Endothelial cell of umbilical vein (primary cell): ENCODE measurements at regions not wholly inside any gene's neighbourhood (a gene's known extent, or its start where the extent isn't known, plus 50 kb on each side); places are given as distances from the start of the nearest gene placed in this dataset.

Experiments used
- BruUV-seq: library from RNA; stranded (reverse); fragments of 400-500 nt; replicated peaks from 2 replicates; lab custom pipeline; 2021; lab: Mats Ljungman, UMichigan
- CTCF ChIA-PET: fragments of 300-600, 350-600 bp; sonication (Branson Sonifier 250); formaldehyde crosslinking; loops from one replicate; lab custom pipeline; 2021; ENCODE audit warnings: antibody characterized with exemption, inconsistent platforms; lab: Charles Lee
- POLR2A ChIA-PET: fragments of 300-600, 350-600 bp; sonication (Branson Sonifier 250); formaldehyde crosslinking; loops from one replicate; lab custom pipeline; 2021; ENCODE audit warnings: antibody characterized with exemption, inconsistent platforms; lab: Charles Lee
- DNase-seq: peaks from one replicate; pipeline ENCODE4 v3.0.0-alpha.2; 2011; ENCODE audit warnings: low read depth, low spot score
- FAIRE-seq: peaks from 2 replicates; lab custom pipeline; 2011; peaks lifted over from hg19 to GRCh38; lab: Jason Lieb, UNC
- H2AFZ ChIP-seq: 2 replicates; pipeline ENCODE4 v1.6.0; 2012; ENCODE audit warnings: low read depth, low read length, control low read depth, inconsistent platforms
- H3K27ac ChIP-seq: 2 replicates; pipeline ENCODE4 v1.5.1; 2011; ENCODE audit warnings: low read depth, mild to moderate bottlenecking, control low read depth, low read length, moderate library complexity; ENCODE audit not compliant: insufficient read depth
- H3K27me3 ChIP-seq, 2 experiments: 2 replicates each; pipeline versions ENCODE4 v1.6.0 to v1.6.1; 2011; ENCODE audit warnings: low read length in 2 of 2, mixed read lengths in 1 of 2; ENCODE audit not compliant: control insufficient read depth in 2 of 2, insufficient read depth in 2 of 2
- H3K36me3 ChIP-seq, 2 experiments: 2 replicates in 1 of 2; 3 replicates in 1 of 2; pipeline ENCODE4 v1.5.1; 2011; ENCODE audit warnings: low read length in 2 of 2, mild to moderate bottlenecking in 1 of 2, moderate library complexity in 1 of 2; ENCODE audit not compliant: control insufficient read depth in 2 of 2, insufficient read depth in 2 of 2; ENCODE audit errors: extremely low read depth in 1 of 2
- H3K4me1 ChIP-seq: 3 replicates; pipeline ENCODE4 v1.5.1; 2011; ENCODE audit warnings: mild to moderate bottlenecking, low read length; ENCODE audit not compliant: control insufficient read depth, insufficient read depth; ENCODE audit errors: extremely low read depth
- H3K4me2 ChIP-seq: 2 replicates; pipeline ENCODE4 v1.6.1; 2011; ENCODE audit warnings: low read length, control low read depth, mixed read lengths; ENCODE audit not compliant: insufficient read depth
- H3K4me3 ChIP-seq, 3 experiments: fragments of 200-600 bp in 1 of 3; sonication (generic), shearing (Covaris generic) in 1 of 3; replicated peaks in 1 of 3; 2 replicates each; pipeline ENCODE4 v1.5.1; 2011 to 2016; ENCODE audit warnings: control low read depth in 3 of 3, low read length in 3 of 3, mild to moderate bottlenecking in 2 of 3, inconsistent platforms in 1 of 3, low read depth in 1 of 3, moderate library complexity in 1 of 3; ENCODE audit not compliant: insufficient read depth in 1 of 3
- H3K79me2 ChIP-seq: 2 replicates; pipeline ENCODE4 v1.6.0; 2012; ENCODE audit warnings: low read length, inconsistent platforms; ENCODE audit not compliant: control insufficient read depth, insufficient read depth
- H3K9ac ChIP-seq: replicated peaks from 2 replicates; pipeline ENCODE3; 2011; ENCODE audit warnings: low read length, control low read depth; ENCODE audit not compliant: insufficient read depth; ENCODE audit errors: extremely low read depth
- H3K9me1 ChIP-seq: replicated peaks from 3 replicates; pipeline ENCODE4 v1.6.0; 2011; ENCODE audit warnings: mild to moderate bottlenecking, low read length; ENCODE audit not compliant: control insufficient read depth, insufficient read depth; ENCODE audit errors: extremely low read depth
- H3K9me3 ChIP-seq: replicated peaks from 2 replicates; pipeline ENCODE4 v1.5.1; 2012; ENCODE audit warnings: low read length, inconsistent platforms; ENCODE audit not compliant: control insufficient read depth, insufficient read depth
- H4K20me1 ChIP-seq: replicated peaks from 2 replicates; pipeline ENCODE3; 2011; ENCODE audit warnings: mild to moderate bottlenecking, low read length; ENCODE audit not compliant: control insufficient read depth, insufficient read depth; ENCODE audit errors: extremely low read depth
- EZH2 ChIP-seq: IDR thresholded peaks from 2 replicates; pipeline ENCODE4 v1.6.1; 2012; ENCODE audit warnings: borderline replicate concordance, low read depth, mild to moderate bottlenecking, moderate library complexity, low read length, inconsistent platforms; ENCODE audit not compliant: severe bottlenecking
- FOS ChIP-seq: IDR thresholded peaks from 2 replicates; pipeline ENCODE4 v1.6.1; 2011; ENCODE audit warnings: mild to moderate bottlenecking, low read length, moderate library complexity, borderline replicate concordance; ENCODE audit not compliant: insufficient read depth
- GATA2 ChIP-seq: IDR thresholded peaks from 2 replicates; pipeline ENCODE4 v1.7.0; 2011; ENCODE audit warnings: low read depth, mild to moderate bottlenecking, moderate library complexity, mixed read lengths, low read length; ENCODE audit not compliant: insufficient read length, insufficient read depth
- JUN ChIP-seq: IDR thresholded peaks from 2 replicates; pipeline ENCODE4 v1.6.1; 2011; ENCODE audit warnings: borderline replicate concordance, low read depth; ENCODE audit not compliant: insufficient read length, insufficient read depth
- MYC ChIP-seq: IDR thresholded peaks from one replicate; pipeline ENCODE4 v1.6.1; 2011; ENCODE audit warnings: mild to moderate bottlenecking, low read depth, low read length
- POLR2A ChIP-seq: IDR thresholded peaks from 2 replicates; pipeline ENCODE4 v1.6.1; 2012; ENCODE audit warnings: low read depth, mild to moderate bottlenecking, control low read depth, low read length
- POLR2AphosphoS5 ChIP-seq: IDR thresholded peaks from 2 replicates; pipeline ENCODE4 v1.6.1; 2012; ENCODE audit warnings: low read depth, mild to moderate bottlenecking, control low read depth, low read length, moderate library complexity; ENCODE audit not compliant: insufficient read depth
- dilution Hi-C: fragments of 300-500 bp; cut with MboI; formaldehyde crosslinking; loops from one replicate; pipeline ENCODE4 v1.15.0; 2019; ENCODE audit warnings: low sequenced_read_pairs; ENCODE audit not compliant: extremely low pct_ligation_motif_present
- intact Hi-C: fragments of 100-400 bp; cut with micrococcal nuclease; formaldehyde crosslinking; loops from one replicate; pipeline ENCODE4 v1.10.0; 2022
- TF ChIP-seq, protein P1 (sequence below): IDR thresholded peaks from 2 replicates; pipeline ENCODE4 v1.6.1; 2011; ENCODE audit not compliant: insufficient read depth, insufficient read length
- TF ChIP-seq, protein P2 (sequence below), 2 donors: IDR thresholded peaks; 1 replicate in 1 of 2; 2 replicates in 1 of 2; pipeline ENCODE4 v1.5.1; 2011; ENCODE audit warnings: low read length in 2 of 2, mild to moderate bottlenecking in 2 of 2, moderate library complexity in 2 of 2, control low read depth in 1 of 2, inconsistent platforms in 1 of 2, low read depth in 1 of 2; ENCODE audit not compliant: insufficient read depth in 1 of 2; ENCODE audit errors: extremely low read depth in 1 of 2

DNA sequence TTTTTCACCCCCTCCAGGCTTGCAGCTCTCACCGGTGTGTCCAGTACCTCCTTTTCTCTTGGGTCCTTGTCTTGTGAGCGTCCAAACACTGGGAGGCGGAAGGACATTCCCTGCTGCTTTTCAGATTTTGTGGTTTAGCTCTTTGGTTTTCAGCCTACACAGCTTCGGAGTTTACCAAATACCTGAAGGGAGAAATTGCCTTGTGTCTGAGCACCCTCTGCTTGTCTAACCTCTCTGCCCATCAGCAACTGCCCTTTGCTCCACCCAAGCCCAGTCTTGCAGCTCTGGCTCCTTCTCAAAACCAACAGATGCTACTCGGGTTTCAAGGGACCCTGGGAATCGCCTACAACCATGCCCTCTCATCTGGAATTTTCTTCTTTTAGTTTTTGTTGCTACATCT lies 519.1 kb upstream of the IGFBP3 start:
- Histone ChIP-seq H3K9ac (no peak overlapping the region), H3K36me3 (no peaks in the 10 kb centered on the region), H3K27me3 (peaks cover 0 to 2% of the 10 kb centered on the region in 2 experiments), H4K20me1 (no peaks in the 10 kb centered on the region), H3K27ac (no peak overlapping the region), H3K9me1 (no peaks in the 10 kb centered on the region), H3K4me3 (no peak overlapping the region), H3K4me2 (no peak overlapping the region), H3K9me3 (no peaks in the 10 kb centered on the region), H2AFZ (no peak overlapping the region), H3K79me2 (no peaks in the 10 kb centered on the region), H3K4me1 (no peaks in the 10 kb centered on the region)
- POLR2A ChIA-PET = no interaction called here
- intact Hi-C loops = no loop called here
- no peak for FAIRE-seq
- TF ChIP-seq, protein P1, sequence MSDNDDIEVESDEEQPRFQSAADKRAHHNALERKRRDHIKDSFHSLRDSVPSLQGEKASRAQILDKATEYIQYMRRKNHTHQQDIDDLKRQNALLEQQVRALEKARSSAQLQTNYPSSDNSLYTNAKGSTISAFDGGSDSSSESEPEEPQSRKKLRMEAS = no peak
- TF ChIP-seq GATA2 = no peak
- TF ChIP-seq MYC = no peak
- TF ChIP-seq FOS = no peak
- TF ChIP-seq JUN = no peak
- no peak for TF ChIP-seq POLR2AphosphoS5
- no peak for TF ChIP-seq EZH2
- TF ChIP-seq POLR2A = no peak
- TF ChIP-seq, protein P2, sequence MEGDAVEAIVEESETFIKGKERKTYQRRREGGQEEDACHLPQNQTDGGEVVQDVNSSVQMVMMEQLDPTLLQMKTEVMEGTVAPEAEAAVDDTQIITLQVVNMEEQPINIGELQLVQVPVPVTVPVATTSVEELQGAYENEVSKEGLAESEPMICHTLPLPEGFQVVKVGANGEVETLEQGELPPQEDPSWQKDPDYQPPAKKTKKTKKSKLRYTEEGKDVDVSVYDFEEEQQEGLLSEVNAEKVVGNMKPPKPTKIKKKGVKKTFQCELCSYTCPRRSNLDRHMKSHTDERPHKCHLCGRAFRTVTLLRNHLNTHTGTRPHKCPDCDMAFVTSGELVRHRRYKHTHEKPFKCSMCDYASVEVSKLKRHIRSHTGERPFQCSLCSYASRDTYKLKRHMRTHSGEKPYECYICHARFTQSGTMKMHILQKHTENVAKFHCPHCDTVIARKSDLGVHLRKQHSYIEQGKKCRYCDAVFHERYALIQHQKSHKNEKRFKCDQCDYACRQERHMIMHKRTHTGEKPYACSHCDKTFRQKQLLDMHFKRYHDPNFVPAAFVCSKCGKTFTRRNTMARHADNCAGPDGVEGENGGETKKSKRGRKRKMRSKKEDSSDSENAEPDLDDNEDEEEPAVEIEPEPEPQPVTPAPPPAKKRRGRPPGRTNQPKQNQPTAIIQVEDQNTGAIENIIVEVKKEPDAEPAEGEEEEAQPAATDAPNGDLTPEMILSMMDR (IDR thresholded peaks at IDR 0.05; ENCODE audit: extremely low read depth in 1 of 2, insufficient read depth in 1 of 2, low read depth in 1 of 2, low read length in 2 of 2) = no peak
- no TSS peak for BruUV-seq
- dilution Hi-C loops = no loop called here
- no peak for DNase-seq
- CTCF ChIA-PET = interaction anchor here (0.6 kb wide), 1 partner anchor 241 kb away, joined by 3 read pairs; no protein-coding TSS in a partner anchor
